Fibroblast of lung (primary cell): ENCODE measurements at regions not wholly inside any gene's neighbourhood (a gene's known extent, or its start where the extent isn't known, plus 50 kb on each side); places are given as distances from the start of the nearest gene placed in this dataset.

Experiments
- DNase-seq, 2 donors: peaks; one replicate each; pipeline versions ENCODE4 v3.0.0 to v3.0.0-alpha.2; 2010; ENCODE audit warnings: low read depth in 2 of 2
- H2AFZ ChIP-seq: 2 replicates; pipeline ENCODE4 v1.5.1; 2012; ENCODE audit warnings: low read length, control low read depth, inconsistent platforms
- H3K27ac ChIP-seq: 2 replicates; pipeline ENCODE4 v1.5.1; 2011; ENCODE audit warnings: low read length, control low read depth; ENCODE audit not compliant: insufficient read depth
- H3K27me3 ChIP-seq: 2 replicates; pipeline ENCODE4 v1.5.1; 2011; ENCODE audit warnings: mild to moderate bottlenecking, low read length; ENCODE audit not compliant: control insufficient read depth, insufficient read depth
- H3K36me3 ChIP-seq: 2 replicates; pipeline ENCODE4 v1.5.1; 2011; ENCODE audit warnings: low read length; ENCODE audit not compliant: control insufficient read depth, insufficient read depth
- H3K4me1 ChIP-seq: 2 replicates; pipeline ENCODE4 v1.5.1; 2011; ENCODE audit warnings: low read length; ENCODE audit not compliant: control insufficient read depth, insufficient read depth; ENCODE audit errors: extremely low read depth
- H3K4me2 ChIP-seq: 2 replicates; pipeline ENCODE4 v1.5.1; 2011; ENCODE audit warnings: low read length, control low read depth; ENCODE audit not compliant: insufficient read depth; ENCODE audit errors: extremely low read depth
- H3K4me3 ChIP-seq, 4 experiments: fragments of 200-600 bp in 1 of 4; sonication (generic) in 1 of 4; replicated peaks in 1 of 4; 2 replicates each; pipeline ENCODE4 v1.5.1; 2011 to 2016; ENCODE audit warnings: low read length in 4 of 4, low read depth in 3 of 4, mild to moderate bottlenecking in 3 of 4, control low read depth in 2 of 4, inconsistent platforms in 1 of 4, mixed read lengths in 1 of 4; ENCODE audit not compliant: insufficient read depth in 1 of 4; ENCODE audit errors: control extremely low read depth in 1 of 4
- H3K79me2 ChIP-seq: 2 replicates; pipeline ENCODE4 v1.5.1; 2012; ENCODE audit warnings: mild to moderate bottlenecking, low read length, inconsistent platforms; ENCODE audit not compliant: control insufficient read depth, insufficient read depth
- H3K9ac ChIP-seq: 2 replicates; pipeline ENCODE4 v1.5.1; 2011; ENCODE audit warnings: mild to moderate bottlenecking, low read length, control low read depth; ENCODE audit not compliant: insufficient read depth
- H3K9me3 ChIP-seq: 2 replicates; pipeline ENCODE4 v1.5.1; 2012; ENCODE audit warnings: low read depth, low read length; ENCODE audit not compliant: control insufficient read depth, insufficient read depth
- H4K20me1 ChIP-seq: 2 replicates; pipeline ENCODE4 v1.5.1; 2011; ENCODE audit warnings: low read length; ENCODE audit not compliant: control insufficient read depth, insufficient read depth; ENCODE audit errors: extremely low read depth
- CTCF ChIP-seq, 2 donors: IDR thresholded peaks in 1 of 2; conservative IDR thresholded peaks in 1 of 2; 1 replicate in 1 of 2; 2 replicates in 1 of 2; pipeline ENCODE4 v1.5.1; 2011 to 2012; ENCODE audit warnings: low read length in 2 of 2, control low read depth in 1 of 2, inconsistent platforms in 1 of 2, low read depth in 1 of 2, mild to moderate bottlenecking in 1 of 2
- EZH2 ChIP-seq: IDR thresholded peaks from 2 replicates; pipeline ENCODE4 v1.5.1; 2012; ENCODE audit warnings: low read length, control low read depth, mild to moderate bottlenecking; ENCODE audit errors: missing control alignments

- TF ChIP-seq EZH2 (no peak), CTCF (conservative IDR thresholded peaks at IDR 0.05 in 1 of 2, IDR thresholded peaks at IDR 0.05 in 1 of 2; ENCODE audit: low read depth in 1 of 2, low read length in 2 of 2) (no peak)
- H3K36me3 ChIP-seq, result no peaks in the 10 kb centered on the region
- H3K4me2 ChIP-seq, result no peak overlapping the region
- H4K20me1 ChIP-seq, result no peaks in the 10 kb centered on the region
- H3K4me1 ChIP-seq, result no peaks in the 10 kb centered on the region
- DNase-seq, result no peak
- H3K27me3 ChIP-seq, result no peaks in the 10 kb centered on the region
- no peaks in the 10 kb centered on the region for H3K79me2 ChIP-seq
- no peak overlapping the region for H2AFZ ChIP-seq
- no peaks in the 10 kb centered on the region for H3K9me3 ChIP-seq
- no peak overlapping the region for H3K9ac ChIP-seq
- H3K27ac ChIP-seq, result no peak overlapping the region
- H3K4me3 ChIP-seq, result no peak overlapping the region
These were observed 132.6 kb downstream of the WDR11 start for GRCh38 chr10:120983721-120984120.

DNA sequence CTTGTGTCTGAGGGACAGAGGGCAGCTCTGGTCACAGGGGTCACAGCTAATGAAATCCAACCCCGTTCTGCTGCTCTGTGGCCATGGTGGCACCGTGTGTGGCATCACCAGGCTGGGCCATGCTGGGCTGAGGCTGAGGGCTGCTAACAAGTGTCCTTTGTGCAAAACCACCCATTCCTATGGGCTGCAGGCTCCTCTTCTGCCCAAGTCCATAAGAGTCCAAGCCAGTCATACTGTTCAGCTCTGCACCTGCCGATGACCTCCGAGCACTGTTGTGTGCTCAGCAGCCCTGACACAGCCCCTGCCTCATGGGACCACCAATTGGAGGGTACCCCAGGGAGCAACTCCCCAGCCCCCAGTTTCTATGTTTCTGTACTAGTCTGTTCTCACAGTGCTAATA lies 133.1 kb downstream of the WDR11 start:
- no peak for DNase-seq
- no peaks in the 10 kb centered on the region for H4K20me1 ChIP-seq
- H3K9me3 ChIP-seq, result no peaks in the 10 kb centered on the region
- H3K9ac ChIP-seq, result no peak overlapping the region
- H3K36me3 ChIP-seq, result no peaks in the 10 kb centered on the region
- no peak overlapping the region for H2AFZ ChIP-seq
- H3K79me2 ChIP-seq, result no peaks in the 10 kb centered on the region
- no peak overlapping the region for H3K27ac ChIP-seq
- no peak for TF ChIP-seq CTCF (conservative IDR thresholded peaks at IDR 0.05 in 1 of 2, IDR thresholded peaks at IDR 0.05 in 1 of 2; ENCODE audit: low read depth in 1 of 2, low read length in 2 of 2)
- TF ChIP-seq EZH2, result no peak
- H3K4me2 ChIP-seq, result no peak overlapping the region
- no peaks in the 10 kb centered on the region for H3K4me1 ChIP-seq
- H3K4me3 ChIP-seq, result no peak overlapping the region
- no peaks in the 10 kb centered on the region for H3K27me3 ChIP-seq

- no peak overlapping the region for H3K9ac ChIP-seq
These were observed 136.2 kb downstream of the WDR11 start for GRCh38 chr10:120987359-120987758.

More at GRCh38 chr10:120987359-120987758, 136.2 kb downstream of the WDR11 start:
- no peaks in the 10 kb centered on the region for H3K27me3 ChIP-seq
- H3K9me3 ChIP-seq, result no peaks in the 10 kb centered on the region
- H3K4me3 ChIP-seq, result no peak overlapping the region
- no peaks in the 10 kb centered on the region for H3K4me1 ChIP-seq
- no peaks in the 10 kb centered on the region for H3K36me3 ChIP-seq
- no peak overlapping the region for H3K27ac ChIP-seq
- DNase-seq, result no peak
- H2AFZ ChIP-seq, result no peak overlapping the region
- no peak for TF ChIP-seq CTCF (conservative IDR thresholded peaks at IDR 0.05 in 1 of 2, IDR thresholded peaks at IDR 0.05 in 1 of 2; ENCODE audit: low read depth in 1 of 2, low read length in 2 of 2)
- no peak for TF ChIP-seq EZH2
- no peaks in the 10 kb centered on the region for H4K20me1 ChIP-seq
- H3K79me2 ChIP-seq, result no peaks in the 10 kb centered on the region
- no peak overlapping the region for H3K4me2 ChIP-seq
